ENCODE measurements at regions not wholly inside any gene's neighbourhood (a gene's known extent, or its start where the extent isn't known, plus 50 kb on each side); places are given as distances from the start of the nearest gene placed in this dataset.

- DNase-seq: no peak
Measured at GRCh38 chr4:160772668-160773067, 1391.1 kb downstream of the FSTL5 start.

GRCh38 chr4:160795216-160795615 is 1368.6 kb downstream of the FSTL5 start:
- DNase-seq: no peak

GRCh38 chr4:160808174-160808573 is 1355.6 kb downstream of the FSTL5 start:
- no peak for DNase-seq

GRCh38 chr4:160809576-160809975 is 1354.2 kb downstream of the FSTL5 start:
- DNase-seq: no peak

- no peak for DNase-seq
Measured at GRCh38 chr4:160810424-160810823, 1353.4 kb downstream of the FSTL5 start.

GRCh38 chr4:160810941-160811340 is 1352.9 kb downstream of the FSTL5 start:
- DNase-seq: no peak

- DNase-seq: no peak
Measured at GRCh38 chr4:160811956-160812355, 1351.8 kb downstream of the FSTL5 start.

- DNase-seq: no peak
Measured at GRCh38 chr4:160814726-160815125, 1349.1 kb downstream of the FSTL5 start.

- no peak for DNase-seq
Measured at GRCh38 chr4:160818571-160818970, 1345.2 kb downstream of the FSTL5 start.

GRCh38 chr4:160819791-160820190 is 1344.0 kb downstream of the FSTL5 start:
- DNase-seq: no peak

GRCh38 chr4:160824481-160824880 is 1339.3 kb downstream of the FSTL5 start:
- DNase-seq: no peak

- DNase-seq: no peak
Measured at GRCh38 chr4:160825644-160826338, 1338.0 kb downstream of the FSTL5 start.

GRCh38 chr4:160826339-160826679 is 1337.5 kb downstream of the FSTL5 start:
- no peak for DNase-seq

- DNase-seq: no peak
Measured at GRCh38 chr4:160831165-160831922, 1332.5 kb downstream of the FSTL5 start.

GRCh38 chr4:160835789-160836188 is 1328.0 kb downstream of the FSTL5 start:
- DNase-seq: no peak

- DNase-seq: no peak
Measured at GRCh38 chr4:160836431-160836830, 1327.4 kb downstream of the FSTL5 start.

GRCh38 chr4:160846121-160846520 is 1317.7 kb downstream of the FSTL5 start:
- no peak for DNase-seq

- no peak for DNase-seq
Measured at GRCh38 chr4:160847228-160847627, 1316.6 kb downstream of the FSTL5 start.

GRCh38 chr4:160848489-160848888 is 1315.3 kb downstream of the FSTL5 start:
- DNase-seq: no peak

GRCh38 chr4:160848901-160849760 is 1314.7 kb downstream of the FSTL5 start:
- no peak for DNase-seq

GRCh38 chr4:160864253-160864652 is 1299.5 kb downstream of the FSTL5 start:
- no peak for DNase-seq

GRCh38 chr4:160869899-160870298 is 1293.9 kb downstream of the FSTL5 start:
- DNase-seq: no peak

GRCh38 chr4:160872491-160872890 is 1291.3 kb downstream of the FSTL5 start:
- DNase-seq: no peak

All from NCI-H524 (cell line).